Right lobe of liver (tissue), 6 donors: ENCODE measurements at regions not wholly inside any gene's neighbourhood (a gene's known extent, or its start where the extent isn't known, plus 50 kb on each side); places are given as distances from the start of the nearest gene placed in this dataset.

ENCODE experiments used
- ATAC-seq, 4 donors: fragments of 200-7000 bp; cut with Tn5 transposase; one replicate each; pipeline ENCODE4 v1.9.1; 2020; ENCODE audit warnings: mild to moderate bottlenecking in 4 of 4, moderate library complexity in 4 of 4
- DNase-seq, 3 donors: peaks; one replicate each; pipeline ENCODE4 v3.0.0-alpha.2; 2020
- H3K27ac ChIP-seq, 3 donors: fragments of 200-600 bp; one replicate each; pipeline ENCODE4 v1.8.0; 2022
- H3K27me3 ChIP-seq, 2 donors: fragments of 200-600 bp; one replicate each; pipeline ENCODE4 v1.8.0; 2022
- H3K36me3 ChIP-seq, 4 donors: fragments of 200-600 bp; sonication (generic) in 1 of 4; one replicate each; pipeline versions ENCODE4 v1.5.1 to v1.8.0; 2017 to 2022; ENCODE audit warnings: control low read depth in 1 of 4
- H3K4me1 ChIP-seq, 4 donors: fragments of 200-600 bp; sonication (generic) in 1 of 4; one replicate each; pipeline versions ENCODE4 v1.5.1 to v1.8.0; 2017 to 2022; ENCODE audit warnings: control low read depth in 1 of 4
- H3K4me3 ChIP-seq, 3 donors: fragments of 200-600 bp; one replicate each; pipeline ENCODE4 v1.8.0; 2022
- H3K9me3 ChIP-seq, 4 donors: fragments of 200-600 bp; sonication (generic) in 1 of 4; one replicate each; pipeline versions ENCODE4 v1.5.1 to v1.8.0; 2017 to 2022; ENCODE audit warnings: control low read depth in 1 of 4
- POLR2A ChIP-seq: fragments of 450-650 bp; IDR thresholded peaks from one replicate; pipeline ENCODE4 v1.6.1; 2017; ENCODE audit warnings: antibody characterized with exemption, mild to moderate bottlenecking
- WGBS: methylation state at CpG from one replicate; pipeline ENCODE4 v1.1.6; 2018; ENCODE audit warnings: low coverage, low lambda C conversion rate; ENCODE audit not compliant: insufficient coverage; ENCODE audit errors: missing lambda C conversion rate; 5-methylcytosine and 5-hydroxymethylcytosine counted together
- intact Hi-C, 2 donors: fragments of 100-400 bp; cut with DNase I; formaldehyde crosslinking; loops; one replicate each; pipeline versions ENCODE4 v1.11.2 to v1.14.1; 2022
- TF ChIP-seq, protein P1 (sequence below), 4 donors: fragments of 200-600 bp in 3 of 4; fragments of 450-650 bp in 1 of 4; IDR thresholded peaks; one replicate each; pipeline versions ENCODE4 v1.5.1 to v1.8.0; 2016 to 2022; ENCODE audit warnings: antibody characterized with exemption in 4 of 4, mild to moderate bottlenecking in 2 of 4
- donor health status: DM: no; HTN: yes; CAD: no.
- donor health status: DM: no; HTN: no; CAD: no.
- donor health status: DM: no; HTN: no; CAD: no.
- donor health status: DM: no; HTN: yes; CAD: no.
- donor health status: DM: no; HTN: yes; CAD: no.

DNA sequence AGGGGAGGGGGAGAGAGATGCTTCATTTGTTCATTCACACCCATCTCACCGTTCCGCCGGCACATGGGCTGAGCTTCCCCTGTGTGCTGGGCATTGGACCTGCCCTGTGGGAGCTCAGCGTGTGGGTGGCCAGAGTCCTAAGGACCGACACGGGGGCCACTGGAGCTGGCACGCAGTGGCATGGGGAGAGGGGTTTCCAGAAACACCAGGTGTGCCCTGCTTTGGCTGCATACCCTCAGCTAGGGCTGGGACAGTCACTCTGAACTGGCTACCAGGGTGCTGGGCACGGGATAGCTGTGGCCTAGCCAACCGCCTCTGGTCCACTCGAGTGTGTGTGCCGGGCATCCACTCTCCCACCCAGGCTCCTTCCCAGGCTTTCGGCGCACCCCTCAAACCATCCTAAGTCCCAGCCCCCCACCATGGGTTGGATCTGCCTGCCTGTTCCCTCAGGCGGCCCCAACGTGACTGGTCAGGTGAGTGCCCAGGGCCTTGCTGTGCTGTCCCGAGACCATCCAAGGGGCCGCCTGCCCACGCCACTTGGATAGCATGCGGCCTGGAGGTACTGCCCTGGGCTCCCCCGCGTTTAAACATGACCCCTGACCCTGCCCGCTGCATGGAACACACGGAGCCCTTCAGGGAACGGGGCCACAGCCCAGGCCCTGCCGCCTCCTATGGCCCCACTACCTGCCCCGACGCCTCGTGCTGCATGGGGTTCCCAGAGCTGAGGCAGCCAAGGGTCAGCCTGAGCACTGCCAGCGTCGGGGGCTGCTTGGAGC lies 51.6 kb upstream of the LINC01488 start:
- Histone ChIP-seq H3K9me3 (peaks cover 0 to 2% (median 0%) of the 10 kb centered on the region in 4 donors), H3K4me1 (peaks cover 0 to 48% (median 23%) of the 10 kb centered on the region in 4 donors), H3K27me3 (no peaks in the 10 kb centered on the region), H3K36me3 (no peaks in the 10 kb centered on the region), H3K27ac (peak overlapping the region in 1 of 3 donors; percentile 72), H3K4me3 (no peak overlapping the region)
- 61% methylated on average over 9 of the region's 30 CpGs for WGBS
- ATAC-seq, result peak; percentile 31 to 43 (median 38)
- intact Hi-C loops, result loop anchor here in 1 of 2 donors (10.0 kb wide), 2 partner anchors 125 to 305 kb away; no protein-coding TSS in a partner anchor
- TF ChIP-seq POLR2A, result no peak
- TF ChIP-seq, protein P1, sequence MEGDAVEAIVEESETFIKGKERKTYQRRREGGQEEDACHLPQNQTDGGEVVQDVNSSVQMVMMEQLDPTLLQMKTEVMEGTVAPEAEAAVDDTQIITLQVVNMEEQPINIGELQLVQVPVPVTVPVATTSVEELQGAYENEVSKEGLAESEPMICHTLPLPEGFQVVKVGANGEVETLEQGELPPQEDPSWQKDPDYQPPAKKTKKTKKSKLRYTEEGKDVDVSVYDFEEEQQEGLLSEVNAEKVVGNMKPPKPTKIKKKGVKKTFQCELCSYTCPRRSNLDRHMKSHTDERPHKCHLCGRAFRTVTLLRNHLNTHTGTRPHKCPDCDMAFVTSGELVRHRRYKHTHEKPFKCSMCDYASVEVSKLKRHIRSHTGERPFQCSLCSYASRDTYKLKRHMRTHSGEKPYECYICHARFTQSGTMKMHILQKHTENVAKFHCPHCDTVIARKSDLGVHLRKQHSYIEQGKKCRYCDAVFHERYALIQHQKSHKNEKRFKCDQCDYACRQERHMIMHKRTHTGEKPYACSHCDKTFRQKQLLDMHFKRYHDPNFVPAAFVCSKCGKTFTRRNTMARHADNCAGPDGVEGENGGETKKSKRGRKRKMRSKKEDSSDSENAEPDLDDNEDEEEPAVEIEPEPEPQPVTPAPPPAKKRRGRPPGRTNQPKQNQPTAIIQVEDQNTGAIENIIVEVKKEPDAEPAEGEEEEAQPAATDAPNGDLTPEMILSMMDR (IDR thresholded peaks at IDR 0.05), result no peak
- DNase-seq, result peak; percentile 50 to 80 (median 62)

DNA sequence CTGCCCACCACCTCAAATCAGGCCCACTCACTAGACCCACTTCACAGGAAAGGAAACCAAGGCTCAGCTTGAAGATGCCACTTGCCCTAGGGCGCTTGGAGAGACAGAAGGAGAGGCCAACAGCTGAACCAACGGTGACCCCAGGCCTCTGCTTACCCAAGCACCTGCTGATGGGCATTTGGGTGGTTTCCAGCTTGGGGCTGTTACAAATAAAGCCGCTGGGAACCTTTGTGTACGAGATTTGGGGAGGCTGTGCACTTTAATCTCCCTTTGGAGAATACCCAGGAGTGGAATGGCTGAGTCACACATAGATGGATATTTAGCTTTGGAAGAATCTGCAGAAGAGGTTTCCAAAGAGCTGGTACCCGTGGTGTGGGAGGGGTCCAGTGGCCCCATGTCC lies 50.9 kb upstream of the LINC01488 start:
- TF ChIP-seq, protein P1 (IDR thresholded peaks at IDR 0.05), result no peak
- TF ChIP-seq POLR2A, result no peak
- intact Hi-C loops, result loop anchor here in 1 of 2 donors (10.0 kb wide), 1 partner anchor 126 kb away; no protein-coding TSS in a partner anchor
- H3K36me3 ChIP-seq, result no peaks in the 10 kb centered on the region
- H3K27ac ChIP-seq, result peak overlapping the region in 1 of 3 donors; percentile 72
- no peak overlapping the region for H3K4me3 ChIP-seq
- peaks cover 0 to 48% (median 23%) of the 10 kb centered on the region in 4 donors for H3K4me1 ChIP-seq
- no peaks in the 10 kb centered on the region for H3K9me3 ChIP-seq
- H3K27me3 ChIP-seq, result no peaks in the 10 kb centered on the region
- peak; percentile 57 to 74 (median 72) for ATAC-seq
- WGBS, result 0% methylated on average over 1 of the region's 5 CpGs
- peak; percentile 79 to 89 (median 85) for DNase-seq

DNA sequence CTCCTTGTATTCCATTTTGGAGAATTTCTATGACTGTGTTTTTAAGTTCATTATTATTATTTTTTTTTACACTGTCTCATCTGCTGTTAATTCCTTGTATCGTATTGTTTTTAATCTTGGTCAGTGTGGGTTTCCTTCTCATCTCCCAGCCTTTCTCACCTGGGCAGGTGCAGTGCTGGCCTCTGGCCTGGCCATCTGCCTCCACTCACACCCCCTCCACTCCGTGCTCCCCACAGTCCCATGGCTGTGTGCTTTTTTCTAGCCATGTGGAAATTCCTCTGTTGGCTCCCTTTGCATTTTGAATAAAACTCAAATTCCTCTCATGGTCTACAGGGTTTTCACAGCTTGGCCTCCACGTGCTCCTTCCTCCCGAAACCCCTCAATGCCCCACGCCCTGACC lies 50.3 kb upstream of the LINC01488 start:
- Histone ChIP-seq H3K36me3 (no peaks in the 10 kb centered on the region), H3K9me3 (no peaks in the 10 kb centered on the region), H3K27ac (peak overlapping the region in 1 of 3 donors; percentile 72), H3K27me3 (no peaks in the 10 kb centered on the region), H3K4me3 (no peak overlapping the region), H3K4me1 (peaks cover 0 to 48% (median 23%) of the 10 kb centered on the region in 4 donors)
- intact Hi-C loops, result loop anchor here in 1 of 2 donors (10.0 kb wide), 1 partner anchor 126 kb away; no protein-coding TSS in a partner anchor
- DNase-seq, result no peak
- TF ChIP-seq POLR2A, result no peak
- TF ChIP-seq, protein P1 (IDR thresholded peaks at IDR 0.05), result no peak
- no peak for ATAC-seq
- WGBS, result 87% methylated on average over 5 of the region's 5 CpGs
